Endothelial cell of umbilical vein (primary cell): ENCODE measurements at regions not wholly inside any gene's neighbourhood (a gene's known extent, or its start where the extent isn't known, plus 50 kb on each side); places are given as distances from the start of the nearest gene placed in this dataset.

Source experiments
- EZH2 ChIP-seq: IDR thresholded peaks from 2 replicates; pipeline ENCODE4 v1.6.1; 2012; ENCODE audit warnings: borderline replicate concordance, low read depth, mild to moderate bottlenecking, moderate library complexity, low read length, inconsistent platforms; ENCODE audit not compliant: severe bottlenecking
- FOS ChIP-seq: IDR thresholded peaks from 2 replicates; pipeline ENCODE4 v1.6.1; 2011; ENCODE audit warnings: mild to moderate bottlenecking, low read length, moderate library complexity, borderline replicate concordance; ENCODE audit not compliant: insufficient read depth
- GATA2 ChIP-seq: IDR thresholded peaks from 2 replicates; pipeline ENCODE4 v1.7.0; 2011; ENCODE audit warnings: low read depth, mild to moderate bottlenecking, moderate library complexity, mixed read lengths, low read length; ENCODE audit not compliant: insufficient read length, insufficient read depth
- POLR2A ChIP-seq: IDR thresholded peaks from 2 replicates; pipeline ENCODE4 v1.6.1; 2012; ENCODE audit warnings: low read depth, mild to moderate bottlenecking, control low read depth, low read length
- POLR2AphosphoS5 ChIP-seq: IDR thresholded peaks from 2 replicates; pipeline ENCODE4 v1.6.1; 2012; ENCODE audit warnings: low read depth, mild to moderate bottlenecking, control low read depth, low read length, moderate library complexity; ENCODE audit not compliant: insufficient read depth
- TF ChIP-seq, protein P1 (sequence below): IDR thresholded peaks from 2 replicates; pipeline ENCODE4 v1.6.1; 2011; ENCODE audit not compliant: insufficient read depth, insufficient read length
- TF ChIP-seq, protein P2 (sequence below), 2 donors: IDR thresholded peaks; 1 replicate in 1 of 2; 2 replicates in 1 of 2; pipeline ENCODE4 v1.5.1; 2011; ENCODE audit warnings: low read length in 2 of 2, mild to moderate bottlenecking in 2 of 2, moderate library complexity in 2 of 2, control low read depth in 1 of 2, inconsistent platforms in 1 of 2, low read depth in 1 of 2; ENCODE audit not compliant: insufficient read depth in 1 of 2; ENCODE audit errors: extremely low read depth in 1 of 2

GRCh38 chr6:98047871-98048270, 764.9 kb upstream of the MMS22L start:
- TF ChIP-seq, protein P1, sequence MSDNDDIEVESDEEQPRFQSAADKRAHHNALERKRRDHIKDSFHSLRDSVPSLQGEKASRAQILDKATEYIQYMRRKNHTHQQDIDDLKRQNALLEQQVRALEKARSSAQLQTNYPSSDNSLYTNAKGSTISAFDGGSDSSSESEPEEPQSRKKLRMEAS = no peak
- TF ChIP-seq, protein P2, sequence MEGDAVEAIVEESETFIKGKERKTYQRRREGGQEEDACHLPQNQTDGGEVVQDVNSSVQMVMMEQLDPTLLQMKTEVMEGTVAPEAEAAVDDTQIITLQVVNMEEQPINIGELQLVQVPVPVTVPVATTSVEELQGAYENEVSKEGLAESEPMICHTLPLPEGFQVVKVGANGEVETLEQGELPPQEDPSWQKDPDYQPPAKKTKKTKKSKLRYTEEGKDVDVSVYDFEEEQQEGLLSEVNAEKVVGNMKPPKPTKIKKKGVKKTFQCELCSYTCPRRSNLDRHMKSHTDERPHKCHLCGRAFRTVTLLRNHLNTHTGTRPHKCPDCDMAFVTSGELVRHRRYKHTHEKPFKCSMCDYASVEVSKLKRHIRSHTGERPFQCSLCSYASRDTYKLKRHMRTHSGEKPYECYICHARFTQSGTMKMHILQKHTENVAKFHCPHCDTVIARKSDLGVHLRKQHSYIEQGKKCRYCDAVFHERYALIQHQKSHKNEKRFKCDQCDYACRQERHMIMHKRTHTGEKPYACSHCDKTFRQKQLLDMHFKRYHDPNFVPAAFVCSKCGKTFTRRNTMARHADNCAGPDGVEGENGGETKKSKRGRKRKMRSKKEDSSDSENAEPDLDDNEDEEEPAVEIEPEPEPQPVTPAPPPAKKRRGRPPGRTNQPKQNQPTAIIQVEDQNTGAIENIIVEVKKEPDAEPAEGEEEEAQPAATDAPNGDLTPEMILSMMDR (IDR thresholded peaks at IDR 0.05; ENCODE audit: extremely low read depth in 1 of 2, insufficient read depth in 1 of 2, low read depth in 1 of 2, low read length in 2 of 2) = no peak
- no peak for TF ChIP-seq POLR2A
- no peak for TF ChIP-seq EZH2
- TF ChIP-seq POLR2AphosphoS5 = no peak
- TF ChIP-seq GATA2 = no peak
- TF ChIP-seq FOS = no peak
